Fibroblast of gingiva (primary cell): ENCODE measurements at regions not wholly inside any gene's neighbourhood (a gene's known extent, or its start where the extent isn't known, plus 50 kb on each side); places are given as distances from the start of the nearest gene placed in this dataset.

Source experiments
- DNase-seq: peaks from one replicate; pipeline ENCODE4 v3.0.0-alpha.2; 2011; ENCODE audit warnings: low read depth

- no peak for DNase-seq
These were observed 139.8 kb upstream of the HNMT start for GRCh38 chr2:137824501-137824900.

- no peak for DNase-seq
These were observed 137.6 kb upstream of the HNMT start for GRCh38 chr2:137826373-137827372.

- no peak for DNase-seq
These were observed 135.6 kb upstream of the HNMT start for GRCh38 chr2:137828624-137829023.

- no peak for DNase-seq
These were observed 135.0 kb upstream of the HNMT start for GRCh38 chr2:137829251-137829650.

- no peak for DNase-seq
These were observed 129.4 kb upstream of the HNMT start for GRCh38 chr2:137834760-137835379.

GRCh38 chr2:137836671-137837070 is 127.6 kb upstream of the HNMT start:
- DNase-seq = no peak

- no peak for DNase-seq
These were observed 126.4 kb upstream of the HNMT start for GRCh38 chr2:137837830-137838229.

- DNase-seq = peak; percentile 40
These were observed 125.8 kb upstream of the HNMT start for GRCh38 chr2:137838255-137839092.

- DNase-seq = no peak
These were observed 121.8 kb upstream of the HNMT start for GRCh38 chr2:137842430-137842829.

GRCh38 chr2:137842952-137843351 is 121.3 kb upstream of the HNMT start:
- DNase-seq = no peak

GRCh38 chr2:137845422-137845821 is 118.9 kb upstream of the HNMT start:
- DNase-seq = no peak

GRCh38 chr2:137846993-137847392 is 117.3 kb upstream of the HNMT start:
- DNase-seq = no peak

- no peak for DNase-seq
These were observed 116.8 kb upstream of the HNMT start for GRCh38 chr2:137847443-137847842.

GRCh38 chr2:137857881-137858280 is 106.4 kb upstream of the HNMT start:
- DNase-seq = no peak

- DNase-seq = no peak
These were observed 101.6 kb upstream of the HNMT start for GRCh38 chr2:137862651-137863050.

- DNase-seq = peak; percentile 13
These were observed 98.2 kb upstream of the HNMT start for GRCh38 chr2:137865954-137866540.

GRCh38 chr2:137870682-137871081 is 93.6 kb upstream of the HNMT start:
- DNase-seq = no peak

- no peak for DNase-seq
These were observed 91.7 kb upstream of the HNMT start for GRCh38 chr2:137872577-137872976.

GRCh38 chr2:137873536-137874244 is 90.6 kb upstream of the HNMT start:
- DNase-seq = no peak

GRCh38 chr2:137879121-137879520 is 85.2 kb upstream of the HNMT start:
- no peak for DNase-seq

- DNase-seq = no peak
These were observed 82.6 kb upstream of the HNMT start for GRCh38 chr2:137881711-137882110.
